ENCODE measurements at regions not wholly inside any gene's neighbourhood (a gene's known extent, or its start where the extent isn't known, plus 50 kb on each side); places are given as distances from the start of the nearest gene placed in this dataset.

DNA sequence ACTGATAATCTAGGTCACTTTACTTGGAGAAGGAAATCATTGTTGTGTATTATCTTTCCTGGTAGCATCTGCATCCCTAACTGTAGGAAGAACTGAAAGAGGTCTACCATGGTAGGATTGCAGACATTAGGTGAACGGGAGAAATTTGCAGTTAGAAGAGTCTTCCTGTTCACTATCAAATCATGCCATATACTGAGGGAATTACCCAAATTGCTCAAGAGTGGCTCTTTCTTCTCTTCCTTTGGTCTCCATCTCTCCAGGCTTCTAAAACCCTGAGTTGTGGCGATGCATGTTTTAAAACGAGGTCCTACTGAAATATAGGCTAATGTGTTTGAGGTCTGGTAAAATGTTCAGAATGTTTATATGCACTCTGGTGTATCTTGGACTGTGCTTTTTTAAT is 85.3 kb upstream of the HK2 start:
- Histone ChIP-seq H2AFZ (ENCODE audit: low read depth) (no peak overlapping the region), H3K27ac (ENCODE audit: low read depth in 2 of 2, low read length in 1 of 2) (no peak overlapping the region), H3K9me3 (no peaks in the 10 kb centered on the region), H3K9ac (no peak overlapping the region), H3K27me3 (ENCODE audit: insufficient read depth) (no peaks in the 10 kb centered on the region), H3K4me2 (no peak overlapping the region), H3K4me3 (ENCODE audit: low read depth in 2 of 2, low read length in 1 of 2) (no peak overlapping the region), H3K36me3 (replicated peaks in 1 of 2; ENCODE audit: control insufficient read depth in 1 of 2, insufficient read depth in 2 of 2, low read length in 1 of 2) (no peaks in the 10 kb centered on the region), H4K20me1 (ENCODE audit: insufficient read depth) (no peaks in the 10 kb centered on the region), H3K9me2 (no peaks in the 10 kb centered on the region), H3F3A (replicated peaks; ENCODE audit: insufficient read depth) (no peaks in the 10 kb centered on the region), H3K79me2 (ENCODE audit: insufficient read depth) (no peaks in the 10 kb centered on the region), H3K4me1 (ENCODE audit: control insufficient read depth in 1 of 2, insufficient read depth in 2 of 2, low read depth in 1 of 2, low read length in 1 of 2) (peaks cover 0 to 16% of the 10 kb centered on the region in 2 experiments; a peak in 1 of 4 replicates)
- POLR2A ChIA-PET: no interaction called here
- no peak for TF ChIP-seq POLR2AphosphoS5 (IDR thresholded peaks at IDR 0.05; ENCODE audit: low read depth, low read length)
- no peak for TF ChIP-seq EP300 (IDR thresholded peaks at IDR 0.05; ENCODE audit: borderline replicate concordance in 1 of 2, low read depth in 1 of 2, low read length in 1 of 2)
- no peak for TF ChIP-seq YY1 (IDR thresholded peaks at IDR 0.05; ENCODE audit: low read depth)
- DNase-seq: no peak
- WGBS (ENCODE audit: low lambda C conversion rate): 67% methylated on average over 3 of the region's 3 CpGs
- CTCF ChIA-PET: interaction anchor here (1.1 to 1.4 kb wide), 2 partner anchors 33 to 34 kb away, joined by 3 to 5 read pairs; no protein-coding TSS in a partner anchor

DNA sequence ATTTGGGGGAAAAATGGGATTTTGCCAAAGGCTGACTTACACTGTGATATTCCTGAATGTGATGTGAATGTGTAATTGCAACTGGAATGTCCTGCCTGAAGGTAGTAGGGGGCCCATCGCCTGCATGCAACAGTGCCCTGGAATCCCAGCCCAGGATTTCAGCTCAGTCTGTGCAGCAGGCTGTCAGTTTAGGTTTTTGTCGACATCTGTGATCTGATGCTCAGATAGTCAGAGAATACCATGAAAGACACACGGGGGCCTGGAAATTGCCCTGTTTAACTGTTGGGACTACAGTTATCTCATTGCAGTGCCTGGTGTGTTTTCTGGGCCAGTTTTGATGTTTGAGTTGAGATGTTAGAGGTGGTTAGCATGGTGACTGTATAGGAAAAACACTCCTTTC is 84.5 kb upstream of the HK2 start:
- no peaks in the 10 kb centered on the region for H3K36me3 ChIP-seq (replicated peaks in 1 of 2; ENCODE audit: control insufficient read depth in 1 of 2, insufficient read depth in 2 of 2, low read length in 1 of 2)
- ChIA-PET CTCF (interaction anchor here (1.1 to 2.1 kb wide), 4 partner anchors 34 to 112 kb away, joined by 3 to 6 read pairs (median 4); no protein-coding TSS in a partner anchor), POLR2A (interaction anchor here (0.8 kb wide), 1 partner anchor 34 kb away, joined by 3 read pairs; no protein-coding TSS in a partner anchor)
- no peak overlapping the region for H3K4me2 ChIP-seq
- TF ChIP-seq CHD2 (IDR thresholded peaks at IDR 0.05; ENCODE audit: low read length, partially characterized antibody) (no peak), GATA2 (CRISPR knock-in tag; IDR thresholded peaks at IDR 0.05) (peak; percentile 38; the same call in 1 of the 2 replicates), RCOR1 (IDR thresholded peaks at IDR 0.05; ENCODE audit: low read length) (no peak), FOXJ3 (CRISPR knock-in tag; IDR thresholded peaks at IDR 0.05) (no peak), USF1 (IDR thresholded peaks at IDR 0.05; ENCODE audit: borderline replicate concordance, low read depth) (no peak), FOXM1 (IDR thresholded peaks at IDR 0.05; ENCODE audit: low read depth) (no peak), NRF1 (IDR thresholded peaks at IDR 0.05; ENCODE audit: low read depth, low read length) (no peak)
- TF ChIP-seq, protein P1, sequence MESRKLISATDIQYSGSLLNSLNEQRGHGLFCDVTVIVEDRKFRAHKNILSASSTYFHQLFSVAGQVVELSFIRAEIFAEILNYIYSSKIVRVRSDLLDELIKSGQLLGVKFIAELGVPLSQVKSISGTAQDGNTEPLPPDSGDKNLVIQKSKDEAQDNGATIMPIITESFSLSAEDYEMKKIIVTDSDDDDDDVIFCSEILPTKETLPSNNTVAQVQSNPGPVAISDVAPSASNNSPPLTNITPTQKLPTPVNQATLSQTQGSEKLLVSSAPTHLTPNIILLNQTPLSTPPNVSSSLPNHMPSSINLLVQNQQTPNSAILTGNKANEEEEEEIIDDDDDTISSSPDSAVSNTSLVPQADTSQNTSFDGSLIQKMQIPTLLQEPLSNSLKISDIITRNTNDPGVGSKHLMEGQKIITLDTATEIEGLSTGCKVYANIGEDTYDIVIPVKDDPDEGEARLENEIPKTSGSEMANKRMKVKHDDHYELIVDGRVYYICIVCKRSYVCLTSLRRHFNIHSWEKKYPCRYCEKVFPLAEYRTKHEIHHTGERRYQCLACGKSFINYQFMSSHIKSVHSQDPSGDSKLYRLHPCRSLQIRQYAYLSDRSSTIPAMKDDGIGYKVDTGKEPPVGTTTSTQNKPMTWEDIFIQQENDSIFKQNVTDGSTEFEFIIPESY (IDR thresholded peaks at IDR 0.05; ENCODE audit: borderline replicate concordance, low read depth): no peak
- H3K4me3 ChIP-seq (ENCODE audit: low read depth in 2 of 2, low read length in 1 of 2): no peak overlapping the region
- no peak overlapping the region for H3K27ac ChIP-seq (ENCODE audit: low read depth in 2 of 2, low read length in 1 of 2)
- H3K27me3 ChIP-seq (ENCODE audit: insufficient read depth): no peaks in the 10 kb centered on the region
- 51% methylated on average over 3 of the region's 3 CpGs for WGBS (ENCODE audit: low lambda C conversion rate)
- H3F3A ChIP-seq (replicated peaks; ENCODE audit: insufficient read depth): no peaks in the 10 kb centered on the region
- no peaks in the 10 kb centered on the region for H3K79me2 ChIP-seq (ENCODE audit: insufficient read depth)
- no peaks in the 10 kb centered on the region for H4K20me1 ChIP-seq (ENCODE audit: insufficient read depth)
- H3K9ac ChIP-seq: no peak overlapping the region
- H2AFZ ChIP-seq (ENCODE audit: low read depth): no peak overlapping the region
- H3K9me3 ChIP-seq: no peaks in the 10 kb centered on the region
- H3K4me1 ChIP-seq (ENCODE audit: control insufficient read depth in 1 of 2, insufficient read depth in 2 of 2, low read depth in 1 of 2, low read length in 1 of 2): peaks cover 0 to 16% of the 10 kb centered on the region in 2 experiments; a peak in 1 of 4 replicates
- DNase-seq: peak; percentile 46
- no peaks in the 10 kb centered on the region for H3K9me2 ChIP-seq

All from SK-N-SH (cell line).